H1 (cell line): ENCODE measurements at regions not wholly inside any gene's neighbourhood (a gene's known extent, or its start where the extent isn't known, plus 50 kb on each side); places are given as distances from the start of the nearest gene placed in this dataset.

ENCODE experiments used
- CTCF ChIP-seq, 3 experiments: IDR thresholded peaks; 1 replicate in 2 of 3; 2 replicates in 1 of 3; pipeline versions ENCODE4 v1.5.1 to v1.6.1; 2011; ENCODE audit warnings: low read length in 3 of 3, mild to moderate bottlenecking in 3 of 3, inconsistent platforms in 2 of 3, low read depth in 1 of 3, moderate library complexity in 1 of 3; ENCODE audit not compliant: insufficient read depth in 1 of 3; ENCODE audit errors: control extremely low read depth in 1 of 3
- GTF2F1 ChIP-seq: IDR thresholded peaks from 2 replicates; pipeline ENCODE4 v1.6.1; 2012; ENCODE audit warnings: low read depth, low read length, improper control_type of control experiment, borderline replicate concordance
- POLR2A ChIP-seq, 2 experiments: IDR thresholded peaks; 1 replicate in 1 of 2; 2 replicates in 1 of 2; pipeline ENCODE4 v1.6.1; 2011; ENCODE audit warnings: low read depth in 2 of 2, low read length in 2 of 2, mild to moderate bottlenecking in 2 of 2; ENCODE audit errors: control extremely low read depth in 1 of 2

DNA sequence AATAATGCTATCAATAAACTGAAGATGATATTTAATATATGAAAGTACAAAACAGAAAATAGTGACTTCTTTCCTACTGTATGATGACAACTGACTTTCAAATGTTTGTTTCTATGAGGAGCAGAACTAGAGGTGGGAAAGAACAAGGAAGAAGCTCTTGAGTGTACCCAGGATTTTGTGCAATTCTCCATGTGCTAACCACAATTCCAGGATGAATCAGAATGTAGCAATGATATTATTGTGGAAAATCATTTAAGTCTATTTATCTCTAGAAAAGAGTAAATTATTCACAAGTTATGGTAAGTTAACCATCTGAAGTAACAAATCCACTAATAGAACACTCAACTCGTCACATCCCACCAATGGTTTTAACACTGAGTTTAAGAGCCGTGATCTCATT is 324.1 kb upstream of the EMCN start (continued):
- no peak for TF ChIP-seq CTCF (IDR thresholded peaks at IDR 0.05; ENCODE audit: control extremely low read depth in 1 of 3, insufficient read depth in 1 of 3, low read depth in 1 of 3, low read length in 3 of 3)
- TF ChIP-seq POLR2A (IDR thresholded peaks at IDR 0.05; ENCODE audit: control extremely low read depth in 1 of 2, low read depth in 2 of 2, low read length in 2 of 2), result no peak
- TF ChIP-seq GTF2F1, result no peak
